DMS153 treated with DMSO at 0.1 percent for 48 hours (cell line): ENCODE measurements at regions not wholly inside any gene's neighbourhood (a gene's known extent, or its start where the extent isn't known, plus 50 kb on each side); places are given as distances from the start of the nearest gene placed in this dataset.

Experiments
- DNase-seq: peaks from one replicate; lab custom pipeline; 2025; ENCODE audit not compliant: unreplicated experiment; lab: John Stamatoyannopoulos, UW

GRCh38 chr6:56407883-56408410 lies 160.6 kb upstream of the COL21A1 start:
- DNase-seq: no peak

DNA sequence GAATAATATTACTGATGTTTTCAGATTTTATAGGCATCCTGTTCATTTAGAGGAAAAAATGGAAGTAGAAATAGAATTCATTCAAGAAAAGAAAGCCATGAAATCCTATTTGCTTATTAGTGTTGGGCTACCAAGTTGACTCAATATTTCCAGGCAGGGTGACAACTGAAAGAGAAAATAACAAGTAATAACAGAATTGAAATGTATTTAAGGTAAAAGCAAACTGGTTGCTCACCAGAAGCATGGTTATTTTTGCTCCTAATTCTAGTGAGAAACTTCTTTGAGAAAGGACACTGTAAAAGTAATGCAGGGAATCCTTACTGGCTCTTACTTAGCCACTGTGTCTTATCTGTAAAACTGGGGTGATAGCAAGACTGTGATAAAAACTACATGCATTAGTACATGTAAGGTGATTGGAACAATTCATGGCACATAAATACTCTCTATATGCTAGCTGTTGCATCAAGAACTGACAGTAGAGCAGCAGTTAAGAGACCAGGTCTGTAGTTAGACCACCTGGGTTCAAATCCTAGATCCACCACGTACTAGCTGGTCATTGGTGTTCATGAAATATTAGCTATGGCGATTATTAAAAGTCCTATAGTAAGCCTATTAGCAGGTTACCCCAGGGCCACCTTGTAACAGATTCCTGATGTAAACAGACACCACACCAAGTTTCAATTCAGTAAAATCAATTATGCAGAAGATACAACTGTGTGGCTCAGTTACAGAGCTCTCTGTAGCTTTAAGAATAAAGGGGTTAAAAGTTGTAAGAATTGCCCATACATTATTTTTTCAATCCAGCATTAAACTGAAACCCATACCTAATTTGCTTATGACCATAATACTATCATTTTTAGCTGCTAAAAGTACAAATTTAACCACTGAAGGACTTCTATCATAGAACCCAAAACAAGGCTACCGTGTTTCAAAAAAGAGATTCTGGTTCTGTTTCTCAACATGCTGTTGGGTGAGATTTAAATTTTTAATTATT lies 159.2 kb upstream of the COL21A1 start:
- DNase-seq: no peak

GRCh38 chr6:56404599-56404998 lies 157.2 kb upstream of the COL21A1 start:
- DNase-seq: no peak

GRCh38 chr6:56403745-56404144 lies 156.4 kb upstream of the COL21A1 start:
- no peak for DNase-seq

- no peak for DNase-seq
Observed at GRCh38 chr6:56401477-56402070, 154.2 kb upstream of the COL21A1 start.

- no peak for DNase-seq
Observed at GRCh38 chr6:56400273-56400672, 152.9 kb upstream of the COL21A1 start.

DNA sequence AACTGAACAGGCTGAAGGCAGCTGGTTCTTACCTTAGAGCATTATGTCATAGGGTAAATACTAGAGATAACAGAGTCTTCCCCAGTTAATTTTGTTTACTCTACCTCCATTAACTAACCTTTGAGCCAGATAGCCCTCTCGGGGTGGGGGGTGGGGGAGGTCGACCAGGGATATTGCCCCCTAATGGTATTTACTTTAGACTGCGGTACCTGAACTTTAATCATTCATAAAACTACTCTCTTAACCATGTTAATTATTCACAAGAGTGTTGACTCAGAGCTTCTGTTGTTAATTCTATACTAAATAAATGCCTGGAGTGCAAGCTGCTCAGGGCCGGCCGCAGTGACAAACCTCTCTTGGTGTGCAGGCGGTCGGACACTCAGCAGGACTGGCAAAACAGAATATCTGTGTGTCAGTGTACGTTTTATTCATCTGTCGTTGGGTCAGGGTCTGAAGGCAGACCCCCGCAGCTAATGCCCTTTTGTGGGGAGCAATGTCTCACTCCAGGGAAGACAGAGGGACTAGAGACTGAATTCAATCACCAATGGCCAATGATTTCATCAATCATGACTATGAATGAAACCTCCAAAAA lies 152.4 kb upstream of the COL21A1 start:
- peak; percentile 92 for DNase-seq

- DNase-seq: no peak
Observed at GRCh38 chr6:56399250-56399671, 151.9 kb upstream of the COL21A1 start.

- DNase-seq: no peak
Observed at GRCh38 chr6:56396435-56396834, 149.1 kb upstream of the COL21A1 start.

DNA sequence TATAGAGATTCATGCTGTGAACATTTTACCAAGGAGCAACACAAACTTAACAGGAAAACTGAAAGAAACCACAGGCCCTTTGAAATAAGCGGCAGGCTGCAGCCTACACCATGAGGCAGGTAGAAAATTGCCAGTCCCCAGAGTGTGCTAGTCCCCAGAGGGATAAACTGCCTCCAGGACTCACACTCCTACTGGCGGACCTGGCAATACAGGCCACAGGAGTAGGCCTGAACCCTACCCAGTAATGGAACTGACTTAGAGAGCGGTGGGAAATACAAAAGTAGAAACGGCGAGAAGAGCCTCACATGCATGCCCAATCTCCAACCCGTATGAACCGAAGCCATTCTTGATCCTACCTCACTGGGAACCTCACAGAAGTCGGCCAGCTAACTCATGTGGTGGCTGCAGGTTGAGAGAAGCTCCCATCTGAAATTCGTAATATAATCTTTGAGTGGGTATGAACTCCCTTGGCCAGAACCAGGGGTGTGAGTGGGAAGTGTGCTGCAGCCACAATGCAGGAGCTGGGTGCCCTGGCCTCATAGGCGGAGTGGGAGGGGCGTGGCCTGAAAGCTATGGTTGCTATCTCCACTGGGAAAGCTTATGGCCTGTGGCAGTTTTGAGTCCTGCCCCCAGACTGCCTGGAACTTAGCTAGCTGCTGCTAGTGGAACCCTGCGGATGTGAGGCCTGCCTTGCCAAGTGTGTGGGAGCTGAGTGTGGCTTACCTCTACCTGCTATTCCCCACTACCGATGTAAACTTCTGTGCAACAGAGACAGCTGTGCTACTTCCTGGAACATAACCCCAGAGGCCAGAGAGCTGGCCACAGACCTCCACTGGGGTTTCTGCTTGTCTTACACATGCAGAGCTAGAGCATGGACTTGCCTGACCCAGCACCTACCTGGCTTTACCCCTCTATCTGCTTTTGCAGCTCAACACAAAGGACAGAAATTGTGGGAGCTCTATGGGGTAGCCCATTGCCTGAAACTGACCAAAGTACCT lies 146.5 kb upstream of the COL21A1 start:
- DNase-seq: no peak

- no peak for DNase-seq
Observed at GRCh38 chr6:56388415-56388755, 141.0 kb upstream of the COL21A1 start.

GRCh38 chr6:56387621-56388414 lies 140.4 kb upstream of the COL21A1 start:
- peak; percentile 65 for DNase-seq

DNA sequence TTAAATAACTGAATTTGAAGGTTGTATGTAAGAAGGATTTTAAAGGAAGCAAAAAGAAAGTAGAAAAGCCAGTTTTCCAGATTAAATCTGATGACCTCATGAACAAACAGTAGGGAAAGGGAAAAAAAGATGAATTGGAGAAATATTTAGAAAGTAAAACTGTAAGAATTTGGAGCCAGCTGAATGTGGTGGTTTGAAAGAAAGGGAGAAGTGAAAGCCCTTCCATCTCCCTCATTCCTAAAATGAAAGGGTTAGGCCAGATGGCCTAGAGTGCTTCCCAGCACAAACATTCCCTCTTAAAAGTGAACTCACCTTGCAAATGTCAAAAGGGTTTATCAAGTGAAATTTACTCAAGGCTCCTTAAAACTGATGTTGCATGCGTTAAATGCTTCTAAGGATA lies 139.3 kb upstream of the COL21A1 start:
- DNase-seq: no peak

GRCh38 chr6:56385981-56386593 lies 138.7 kb upstream of the COL21A1 start:
- DNase-seq: no peak

- no peak for DNase-seq
Observed at GRCh38 chr6:56383160-56383559, 135.8 kb upstream of the COL21A1 start.

DNA sequence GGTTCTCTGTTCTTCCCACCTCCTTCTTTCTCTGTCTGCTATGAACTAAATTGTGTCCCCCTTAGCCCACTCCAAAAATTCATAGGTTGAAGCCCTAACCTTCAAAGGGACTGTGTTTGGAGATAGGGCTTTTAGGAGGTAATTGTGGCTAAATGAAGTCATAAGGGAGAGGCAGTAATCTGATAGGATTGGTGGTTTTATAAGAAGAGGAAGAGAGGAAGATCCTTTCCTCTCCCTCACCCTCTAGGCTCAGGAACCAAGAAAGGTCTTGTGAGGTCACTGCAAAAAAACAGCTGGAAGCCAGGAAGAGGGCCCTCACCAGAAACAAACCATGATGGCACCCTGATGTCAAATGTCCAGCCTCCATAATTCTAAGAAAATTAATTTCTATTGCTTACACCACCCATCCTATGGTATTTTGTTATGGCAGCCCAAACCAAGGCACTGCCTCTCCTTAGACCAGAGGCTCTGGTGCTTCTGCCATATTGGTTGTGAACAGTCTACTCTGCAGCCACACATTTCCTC lies 135.1 kb upstream of the COL21A1 start:
- DNase-seq: no peak

- DNase-seq: no peak
Observed at GRCh38 chr6:56381801-56382251, 134.4 kb upstream of the COL21A1 start.

GRCh38 chr6:56380476-56380875 lies 133.1 kb upstream of the COL21A1 start:
- DNase-seq: no peak

GRCh38 chr6:56378966-56379585 lies 131.7 kb upstream of the COL21A1 start:
- no peak for DNase-seq
